Ovary (tissue), 3 donors: ENCODE measurements at regions not wholly inside any gene's neighbourhood (a gene's known extent, or its start where the extent isn't known, plus 50 kb on each side); places are given as distances from the start of the nearest gene placed in this dataset.

Experiments used
- CTCF ChIP-seq, 3 donors: fragments of 450-650 bp in 2 of 3; fragments of 200-600 bp in 1 of 3; IDR thresholded peaks; one replicate each; pipeline versions ENCODE4 v1.5.1 to v1.8.0; 2016 to 2022; ENCODE audit warnings: antibody characterized with exemption in 3 of 3, mild to moderate bottlenecking in 1 of 3
- EP300 ChIP-seq: sonication (generic); formaldehyde crosslinking; IDR thresholded peaks from one replicate; pipeline ENCODE4 v1.6.1; 2017; ENCODE audit warnings: antibody characterized with exemption
- POLR2A ChIP-seq: fragments of 450-650 bp; IDR thresholded peaks from one replicate; pipeline ENCODE4 v1.6.1; 2017; ENCODE audit warnings: antibody characterized with exemption, mild to moderate bottlenecking, moderate library complexity
- donor health status: DM: no; HTN: no; CAD: no.

- no peak for TF ChIP-seq CTCF (IDR thresholded peaks at IDR 0.05)
- TF ChIP-seq POLR2A: no peak
- TF ChIP-seq EP300: no peak
Measured at GRCh38 chr3:170801597-170801996, 68.4 kb downstream of the RPL22L1 start.
